Neural cell (in vitro differentiated cells): ENCODE measurements at regions not wholly inside any gene's neighbourhood (a gene's known extent, or its start where the extent isn't known, plus 50 kb on each side); places are given as distances from the start of the nearest gene placed in this dataset.

Experiments
- H2AFZ ChIP-seq: fragments of 200-600, 300-800 bp; sonication (generic), shearing (Covaris generic); 2 replicates; pipeline ENCODE4 v1.6.0; 2014; ENCODE audit warnings: low read depth, mild to moderate bottlenecking, antibody characterized with exemption, low read length, moderate library complexity
- H3F3A ChIP-seq: fragments of 200-600 bp; shearing (Covaris generic); 2 replicates; pipeline ENCODE4 v1.6.1; 2016; ENCODE audit warnings: mild to moderate bottlenecking, moderate library complexity, mixed read lengths, antibody characterized with exemption, low read length; ENCODE audit not compliant: insufficient read depth, poor library complexity, severe bottlenecking
- H3K27ac ChIP-seq: fragments of 200-600, 300-800 bp; sonication (generic), shearing (Covaris generic); 2 replicates; pipeline ENCODE4 v1.5.1; 2014; ENCODE audit warnings: mild to moderate bottlenecking, low read length, moderate library complexity
- H3K27me3 ChIP-seq: fragments of 300-800, 200-600 bp; sonication (generic), shearing (Covaris generic); 2 replicates; pipeline ENCODE4 v1.6.0; 2014; ENCODE audit warnings: mild to moderate bottlenecking, low read depth, low read length, moderate library complexity; ENCODE audit not compliant: insufficient read depth
- H3K36me3 ChIP-seq: fragments of 300-800, 200-600 bp; sonication (generic), shearing (Covaris generic); 2 replicates; pipeline ENCODE4 v1.5.1; 2014; ENCODE audit warnings: mild to moderate bottlenecking, antibody characterized with exemption, low read length, moderate library complexity; ENCODE audit not compliant: insufficient read depth
- H3K4me2 ChIP-seq: fragments of 300-800, 200-600 bp; sonication (generic), shearing (Covaris generic); 2 replicates; pipeline ENCODE4 v1.6.0; 2014; ENCODE audit warnings: mild to moderate bottlenecking, low read length
- H3K4me3 ChIP-seq: fragments of 300-800, 200-600 bp; sonication (generic), shearing (Covaris generic); 2 replicates; pipeline ENCODE4 v1.5.1; 2014; ENCODE audit warnings: mild to moderate bottlenecking, low read length, moderate library complexity
- H3K79me2 ChIP-seq: fragments of 200-600 bp; shearing (Covaris generic); replicated peaks from 2 replicates; pipeline ENCODE4 v1.6.0; 2014; ENCODE audit warnings: mild to moderate bottlenecking, low read length, moderate library complexity; ENCODE audit not compliant: insufficient read depth
- H3K9ac ChIP-seq: fragments of 300-800, 200-600 bp; sonication (generic), shearing (Covaris generic); 2 replicates; pipeline ENCODE4 v1.6.1; 2016; ENCODE audit warnings: mild to moderate bottlenecking, low read length, mixed read lengths
- H3K9me2 ChIP-seq: fragments of 200-600 bp; shearing (Covaris generic); 2 replicates; pipeline ENCODE4 v1.6.1; 2016; ENCODE audit warnings: mild to moderate bottlenecking, low read length, mixed read lengths; ENCODE audit not compliant: insufficient read depth
- H3K9me3 ChIP-seq: fragments of 200-600, 300-800 bp; sonication (generic), shearing (Covaris generic); 2 replicates; pipeline ENCODE4 v1.6.1; 2016; ENCODE audit warnings: mild to moderate bottlenecking, mixed run types, low read length, moderate library complexity, mixed read lengths
- H4K20me1 ChIP-seq: fragments of 200-600 bp; shearing (Covaris generic); 2 replicates; pipeline ENCODE4 v1.6.1; 2016; ENCODE audit warnings: mild to moderate bottlenecking, mixed run types; ENCODE audit not compliant: insufficient read depth
- EP300 ChIP-seq: fragments of 450-650 bp; conservative IDR thresholded peaks from 2 replicates; pipeline ENCODE4 v1.6.1; 2014; ENCODE audit warnings: antibody characterized with exemption, mild to moderate bottlenecking, moderate library complexity; ENCODE audit not compliant: poor library complexity, severe bottlenecking
- EZH2 ChIP-seq: fragments of 200-600, 300-800 bp; shearing (Covaris generic), sonication (generic); IDR thresholded peaks from 2 replicates; pipeline ENCODE4 v1.6.1; 2014; ENCODE audit warnings: antibody characterized with exemption, low read length, borderline replicate concordance, mild to moderate bottlenecking; ENCODE audit not compliant: insufficient read depth, poor library complexity, severe bottlenecking
- MXI1 ChIP-seq: fragments of 450-650 bp; conservative IDR thresholded peaks from 2 replicates; pipeline ENCODE4 v1.6.1; 2014; ENCODE audit warnings: antibody characterized with exemption, mild to moderate bottlenecking; ENCODE audit not compliant: poor library complexity, severe bottlenecking
- POLR2AphosphoS5 ChIP-seq: IDR thresholded peaks from 2 replicates; pipeline ENCODE4 v1.6.1; 2012
- RAD21 ChIP-seq: fragments of 450-650 bp; conservative IDR thresholded peaks from 2 replicates; pipeline ENCODE4 v1.6.1; 2014; ENCODE audit warnings: antibody characterized with exemption, mild to moderate bottlenecking, moderate library complexity
- SMC3 ChIP-seq: fragments of 450-650 bp; conservative IDR thresholded peaks from 2 replicates; pipeline ENCODE4 v1.6.1; 2014; ENCODE audit warnings: antibody characterized with exemption, mild to moderate bottlenecking, moderate library complexity; ENCODE audit not compliant: poor library complexity
- TAF1 ChIP-seq: IDR thresholded peaks from 2 replicates; pipeline ENCODE4 v1.6.1; 2012; ENCODE audit warnings: low read depth
- TF ChIP-seq, protein P1 (sequence below): IDR thresholded peaks from 2 replicates; pipeline ENCODE4 v1.6.1; 2012; ENCODE audit warnings: borderline replicate concordance
- TF ChIP-seq, protein P2 (sequence below): fragments of 450-650 bp; IDR thresholded peaks from 2 replicates; pipeline ENCODE4 v1.5.1; 2014; ENCODE audit warnings: antibody characterized with exemption, mild to moderate bottlenecking, moderate library complexity; ENCODE audit not compliant: poor library complexity, severe bottlenecking

DNA sequence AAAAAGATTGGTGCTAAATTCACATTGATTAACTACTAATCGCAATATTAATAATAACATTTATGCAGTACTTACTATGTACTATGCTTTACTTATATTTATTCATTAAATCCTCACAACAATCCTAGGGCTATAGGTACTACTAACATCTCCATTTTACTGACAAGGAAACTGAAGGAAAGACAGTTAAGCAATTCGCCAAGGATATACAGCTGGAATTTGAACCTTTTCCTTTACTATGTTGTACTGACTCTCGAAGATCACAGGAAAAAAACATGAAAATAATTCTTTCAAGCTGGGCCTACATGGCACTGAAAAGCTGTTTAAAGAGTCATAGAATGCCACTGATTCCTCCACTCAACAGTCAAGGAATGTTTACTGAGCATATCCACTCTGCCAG is 185.4 kb downstream of the IPMK start:
- H3K9me3 ChIP-seq, result no peaks in the 10 kb centered on the region

DNA sequence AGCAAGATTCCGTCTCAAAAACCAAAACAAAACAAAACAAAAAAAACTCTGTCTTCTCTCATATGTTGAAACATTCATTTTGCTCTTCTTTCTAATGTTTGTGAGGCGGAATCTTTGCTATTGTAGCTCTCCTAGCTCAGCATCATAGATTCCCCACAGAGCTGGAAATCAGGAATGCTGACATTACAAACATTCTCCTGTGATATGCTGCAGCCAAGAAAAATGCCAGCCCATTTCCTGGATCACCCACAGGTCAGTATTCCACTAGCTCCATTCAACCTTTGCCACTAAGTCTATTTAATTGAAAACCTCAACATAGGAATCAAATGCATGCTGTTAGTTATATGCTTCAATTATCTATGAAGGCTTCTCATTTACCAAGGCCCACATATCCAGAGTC is 186.3 kb downstream of the IPMK start:
- TF ChIP-seq MXI1, result no peak
- TF ChIP-seq POLR2AphosphoS5, result no peak
- TF ChIP-seq, protein P1, sequence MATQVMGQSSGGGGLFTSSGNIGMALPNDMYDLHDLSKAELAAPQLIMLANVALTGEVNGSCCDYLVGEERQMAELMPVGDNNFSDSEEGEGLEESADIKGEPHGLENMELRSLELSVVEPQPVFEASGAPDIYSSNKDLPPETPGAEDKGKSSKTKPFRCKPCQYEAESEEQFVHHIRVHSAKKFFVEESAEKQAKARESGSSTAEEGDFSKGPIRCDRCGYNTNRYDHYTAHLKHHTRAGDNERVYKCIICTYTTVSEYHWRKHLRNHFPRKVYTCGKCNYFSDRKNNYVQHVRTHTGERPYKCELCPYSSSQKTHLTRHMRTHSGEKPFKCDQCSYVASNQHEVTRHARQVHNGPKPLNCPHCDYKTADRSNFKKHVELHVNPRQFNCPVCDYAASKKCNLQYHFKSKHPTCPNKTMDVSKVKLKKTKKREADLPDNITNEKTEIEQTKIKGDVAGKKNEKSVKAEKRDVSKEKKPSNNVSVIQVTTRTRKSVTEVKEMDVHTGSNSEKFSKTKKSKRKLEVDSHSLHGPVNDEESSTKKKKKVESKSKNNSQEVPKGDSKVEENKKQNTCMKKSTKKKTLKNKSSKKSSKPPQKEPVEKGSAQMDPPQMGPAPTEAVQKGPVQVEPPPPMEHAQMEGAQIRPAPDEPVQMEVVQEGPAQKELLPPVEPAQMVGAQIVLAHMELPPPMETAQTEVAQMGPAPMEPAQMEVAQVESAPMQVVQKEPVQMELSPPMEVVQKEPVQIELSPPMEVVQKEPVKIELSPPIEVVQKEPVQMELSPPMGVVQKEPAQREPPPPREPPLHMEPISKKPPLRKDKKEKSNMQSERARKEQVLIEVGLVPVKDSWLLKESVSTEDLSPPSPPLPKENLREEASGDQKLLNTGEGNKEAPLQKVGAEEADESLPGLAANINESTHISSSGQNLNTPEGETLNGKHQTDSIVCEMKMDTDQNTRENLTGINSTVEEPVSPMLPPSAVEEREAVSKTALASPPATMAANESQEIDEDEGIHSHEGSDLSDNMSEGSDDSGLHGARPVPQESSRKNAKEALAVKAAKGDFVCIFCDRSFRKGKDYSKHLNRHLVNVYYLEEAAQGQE, result no peak
- TF ChIP-seq TAF1, result no peak
- no peak for TF ChIP-seq EP300
- no peak for TF ChIP-seq RAD21
- TF ChIP-seq, protein P2, sequence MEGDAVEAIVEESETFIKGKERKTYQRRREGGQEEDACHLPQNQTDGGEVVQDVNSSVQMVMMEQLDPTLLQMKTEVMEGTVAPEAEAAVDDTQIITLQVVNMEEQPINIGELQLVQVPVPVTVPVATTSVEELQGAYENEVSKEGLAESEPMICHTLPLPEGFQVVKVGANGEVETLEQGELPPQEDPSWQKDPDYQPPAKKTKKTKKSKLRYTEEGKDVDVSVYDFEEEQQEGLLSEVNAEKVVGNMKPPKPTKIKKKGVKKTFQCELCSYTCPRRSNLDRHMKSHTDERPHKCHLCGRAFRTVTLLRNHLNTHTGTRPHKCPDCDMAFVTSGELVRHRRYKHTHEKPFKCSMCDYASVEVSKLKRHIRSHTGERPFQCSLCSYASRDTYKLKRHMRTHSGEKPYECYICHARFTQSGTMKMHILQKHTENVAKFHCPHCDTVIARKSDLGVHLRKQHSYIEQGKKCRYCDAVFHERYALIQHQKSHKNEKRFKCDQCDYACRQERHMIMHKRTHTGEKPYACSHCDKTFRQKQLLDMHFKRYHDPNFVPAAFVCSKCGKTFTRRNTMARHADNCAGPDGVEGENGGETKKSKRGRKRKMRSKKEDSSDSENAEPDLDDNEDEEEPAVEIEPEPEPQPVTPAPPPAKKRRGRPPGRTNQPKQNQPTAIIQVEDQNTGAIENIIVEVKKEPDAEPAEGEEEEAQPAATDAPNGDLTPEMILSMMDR, result no peak
- no peak for TF ChIP-seq EZH2
- TF ChIP-seq SMC3, result no peak
- Histone ChIP-seq H3K79me2 (no peaks in the 10 kb centered on the region), H2AFZ (no peak overlapping the region), H3K9ac (no peak overlapping the region), H3K4me2 (no peak overlapping the region), H3K36me3 (no peaks in the 10 kb centered on the region), H3F3A (no peaks in the 10 kb centered on the region), H3K9me2 (no peaks in the 10 kb centered on the region), H3K9me3 (no peaks in the 10 kb centered on the region), H3K4me3 (no peak overlapping the region), H4K20me1 (no peaks in the 10 kb centered on the region), H3K27ac (no peak overlapping the region), H3K27me3 (no peaks in the 10 kb centered on the region)

More for the DNA sequence above, 185.4 kb downstream of the IPMK start:
- H2AFZ ChIP-seq, result no peak overlapping the region
- H3K36me3 ChIP-seq, result no peaks in the 10 kb centered on the region
- no peak overlapping the region for H3K27ac ChIP-seq
- no peaks in the 10 kb centered on the region for H3K27me3 ChIP-seq
- H3K9me2 ChIP-seq, result no peaks in the 10 kb centered on the region
- H4K20me1 ChIP-seq, result no peaks in the 10 kb centered on the region
- no peak overlapping the region for H3K4me3 ChIP-seq
- no peak for TF ChIP-seq MXI1
- no peak for TF ChIP-seq SMC3
- TF ChIP-seq, protein P2, result no peak
- TF ChIP-seq POLR2AphosphoS5, result no peak
- TF ChIP-seq RAD21, result no peak
- TF ChIP-seq EP300, result no peak
- TF ChIP-seq EZH2, result no peak
- no peak for TF ChIP-seq TAF1
- TF ChIP-seq, protein P1, result no peak
- H3K9ac ChIP-seq, result no peak overlapping the region
- no peaks in the 10 kb centered on the region for H3F3A ChIP-seq
- no peaks in the 10 kb centered on the region for H3K79me2 ChIP-seq
- no peak overlapping the region for H3K4me2 ChIP-seq
